GM23248 (cell line): ENCODE measurements at regions not wholly inside any gene's neighbourhood (a gene's known extent, or its start where the extent isn't known, plus 50 kb on each side); places are given as distances from the start of the nearest gene placed in this dataset.

Experiments
- EZH2 ChIP-seq: fragments of 200-600 bp; sonication (generic); IDR thresholded peaks from 2 replicates; pipeline ENCODE4 v1.6.1; 2018; ENCODE audit warnings: antibody characterized with exemption, mild to moderate bottlenecking; ENCODE audit not compliant: insufficient read depth, poor library complexity, severe bottlenecking
- EZH2phosphoT487 ChIP-seq: fragments of 200-600 bp; sonication (generic); IDR thresholded peaks from 2 replicates; pipeline ENCODE4 v1.6.1; 2018; ENCODE audit warnings: antibody characterized with exemption, moderate library complexity, mild to moderate bottlenecking, low read depth; ENCODE audit not compliant: insufficient read depth

DNA sequence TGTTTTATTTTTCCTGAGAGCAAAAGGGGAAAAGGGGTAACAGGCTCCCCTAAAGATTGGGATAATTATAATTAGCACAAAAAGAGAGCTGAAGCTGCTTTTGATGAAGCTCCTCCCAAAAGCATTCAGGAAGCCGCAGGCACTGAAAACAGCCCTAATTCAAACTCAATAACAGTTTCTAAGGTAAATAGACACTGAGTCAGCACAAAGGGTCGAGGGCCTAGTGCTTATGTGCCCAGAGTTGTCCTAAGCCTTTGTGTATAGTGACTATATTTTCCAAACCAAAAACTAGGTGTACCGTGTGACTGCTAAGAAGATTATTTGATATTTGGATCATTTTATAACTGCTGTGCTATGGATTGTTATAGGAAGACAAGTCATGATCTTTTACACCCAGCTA lies 67.7 kb downstream of the HMHB1 start:
- no peak for TF ChIP-seq EZH2
- no peak for TF ChIP-seq EZH2phosphoT487
